K562 (cell line): ENCODE measurements at regions not wholly inside any gene's neighbourhood (a gene's known extent, or its start where the extent isn't known, plus 50 kb on each side); places are given as distances from the start of the nearest gene placed in this dataset.

ENCODE experiments used
- ATAC-seq: fragments of 200-7000 bp; cut with Tn5 transposase; 3 replicates; pipeline ENCODE4 v1.9.1; 2020; ENCODE audit warnings: moderate library complexity
- BruUV-seq: library from RNA; stranded (reverse); fragments of 400-500 nt; replicated peaks from 2 replicates; lab custom pipeline; 2021; lab: Mats Ljungman, UMichigan
- CTCF ChIA-PET: fragments of 300-600 bp; formaldehyde crosslinking; extraction: SDS; loops from one replicate; lab custom pipeline; 2021; ENCODE audit warnings: low intra/inter-chr PET ratio; lab: Yijun Ruan, JAX
- POLR2A ChIA-PET: fragments of 300-600, 350-650 bp; sonication (Branson Sonifier 250); formaldehyde crosslinking; extraction: SDS; loops from one replicate; lab custom pipeline; 2021; ENCODE audit warnings: antibody characterized with exemption, inconsistent platforms; lab: Yijun Ruan, JAX
- DNase-seq, 4 experiments: peaks; one replicate each; pipeline versions ENCODE4 v3.0.0 to v3.0.0-alpha.2; 2011 to 2018; ENCODE audit warnings: low spot score in 3 of 4, mixed read lengths in 3 of 4; ENCODE audit errors: extremely low read depth in 1 of 4
- FAIRE-seq: peaks from 2 replicates; lab custom pipeline; 2011; peaks lifted over from hg19 to GRCh38; lab: Jason Lieb, UNC
- H2AFZ ChIP-seq: 2 replicates; pipeline ENCODE4 v1.6.0; 2011; ENCODE audit warnings: low read depth, low read length, control low read depth, inconsistent platforms
- H3K27ac ChIP-seq: fragments of 200-600 bp; 3 replicates; pipeline ENCODE4 v1.8.0; 2011; ENCODE audit warnings: low read depth, mild to moderate bottlenecking, control low read depth, inconsistent platforms, low read length, moderate library complexity, mixed read lengths; ENCODE audit errors: extremely low read depth
- H3K27me3 ChIP-seq, 2 experiments: fragments of 300-600 bp in 1 of 2; 2 replicates in 1 of 2; 3 replicates in 1 of 2; pipeline versions ENCODE4 v1.6.0 to v1.8.0; 2011; ENCODE audit warnings: inconsistent platforms in 2 of 2, low read length in 2 of 2, mild to moderate bottlenecking in 1 of 2, mixed read lengths in 1 of 2, moderate library complexity in 1 of 2; ENCODE audit not compliant: control insufficient read depth in 2 of 2, insufficient read depth in 2 of 2
- H3K36me3 ChIP-seq: fragments of 300-600 bp; 3 replicates; pipeline ENCODE4 v1.8.0; 2011; ENCODE audit warnings: mild to moderate bottlenecking, low read length, inconsistent platforms; ENCODE audit not compliant: control insufficient read depth, insufficient read depth
- H3K4me1 ChIP-seq, 2 experiments: fragments of 200-600 bp in 1 of 2; replicated peaks in 1 of 2; 2 replicates in 1 of 2; 3 replicates in 1 of 2; pipeline versions ENCODE4 v1.5.1 to v1.8.0; 2011; ENCODE audit warnings: inconsistent platforms in 2 of 2, low read length in 2 of 2, mild to moderate bottlenecking in 1 of 2, mixed read lengths in 1 of 2, moderate library complexity in 1 of 2; ENCODE audit not compliant: control insufficient read depth in 2 of 2, insufficient read depth in 2 of 2
- H3K4me2 ChIP-seq: 2 replicates; pipeline ENCODE4 v1.6.1; 2011; ENCODE audit warnings: low read length, control low read depth, inconsistent platforms, mixed read lengths; ENCODE audit not compliant: insufficient read depth
- H3K4me3 ChIP-seq: fragments of 200-600 bp; sonication (generic), shearing (Covaris generic); 2 replicates; pipeline ENCODE4 v1.5.1; 2016; ENCODE audit warnings: control low read depth, inconsistent platforms
- H3K79me2 ChIP-seq: fragments of 200-600 bp; 3 replicates; pipeline ENCODE4 v1.8.0; 2011; ENCODE audit warnings: low read length, inconsistent platforms; ENCODE audit not compliant: control insufficient read depth, insufficient read depth
- H3K9ac ChIP-seq, 2 experiments: 2 replicates each; pipeline versions ENCODE4 v1.6.0 to v1.6.1; 2011; ENCODE audit warnings: low read depth in 2 of 2, low read length in 2 of 2, control low read depth in 1 of 2, inconsistent platforms in 1 of 2, mild to moderate bottlenecking in 1 of 2, mixed read lengths in 1 of 2; ENCODE audit not compliant: insufficient read depth in 1 of 2
- H3K9me1 ChIP-seq: one replicate; pipeline ENCODE4 v1.6.0; 2011; ENCODE audit warnings: inconsistent platforms, mild to moderate bottlenecking, low read length, moderate library complexity; ENCODE audit not compliant: control insufficient read depth, insufficient read depth
- H3K9me3 ChIP-seq: replicated peaks from 2 replicates; pipeline ENCODE4 v1.5.1; 2011; ENCODE audit warnings: low read depth, low read length, inconsistent platforms; ENCODE audit not compliant: control insufficient read depth, insufficient read depth
- H4K20me1 ChIP-seq: replicated peaks from 2 replicates; pipeline ENCODE4 v1.6.1; 2011; ENCODE audit warnings: low read length, inconsistent platforms, mixed read lengths; ENCODE audit not compliant: control insufficient read depth, insufficient read depth
- BRD9 ChIP-seq: fragments of 450-650 bp; IDR thresholded peaks from 2 replicates; pipeline ENCODE4 v1.6.1; 2018; ENCODE audit warnings: low read depth; ENCODE audit not compliant: partially characterized antibody
- DIDO1 ChIP-seq: fragments of 450-650 bp; IDR thresholded peaks from 2 replicates; pipeline ENCODE4 v1.6.1; 2016; ENCODE audit warnings: low read depth, missing biosample characterization, missing genetic modification characterization
- HEY1 ChIP-seq: fragments of 250-450 bp; sonication (Bioruptor Pico); IDR thresholded peaks from 2 replicates; pipeline ENCODE4 v1.5.0; 2020; ENCODE audit warnings: mild to moderate bottlenecking, moderate library complexity, borderline replicate concordance
- RHOXF2B ChIP-seq: fragments of 250-450 bp; sonication (Bioruptor Pico); conservative IDR thresholded peaks from 2 replicates; pipeline ENCODE4 v1.5.1; 2021
- SP1 ChIP-seq: sonication (generic); formaldehyde crosslinking; IDR thresholded peaks from 2 replicates; pipeline ENCODE4 v1.8.1; 2022; ENCODE audit warnings: mild to moderate bottlenecking, missing genetic modification reagents
- STAG1 ChIP-seq: sonication (generic); formaldehyde crosslinking; IDR thresholded peaks from 2 replicates; pipeline ENCODE4 v1.5.0; 2020; ENCODE audit warnings: missing genetic modification reagents, borderline replicate concordance
- ZNF780A ChIP-seq: fragments of 250-450 bp; sonication (Bioruptor Pico); IDR thresholded peaks from 2 replicates; pipeline ENCODE4 v1.5.0; 2021; ENCODE audit warnings: mild to moderate bottlenecking
- ZNF785 ChIP-seq: fragments of 250-450 bp; sonication (Bioruptor Pico); IDR thresholded peaks from 2 replicates; pipeline ENCODE4 v1.4.0; 2020; ENCODE audit warnings: mild to moderate bottlenecking
- whole genome bisulfite sequencing: fragments of 100-300 bp; shearing (Covaris generic); methylation state at CpG from one replicate; pipeline ENCODE4 v1.1.6; 2016; ENCODE audit warnings: low coverage, mixed read lengths; ENCODE audit not compliant: insufficient coverage; ENCODE audit errors: missing lambda C conversion rate; 5-methylcytosine and 5-hydroxymethylcytosine counted together
- in situ Hi-C: fragments of 300-500 bp; cut with MboI; formaldehyde crosslinking; loops from 4 replicates; pipeline ENCODE4 v1.15.0; 2018; ENCODE audit warnings: inconsistent platforms, mixed read lengths
- intact Hi-C: fragments of 100-400 bp; cut with micrococcal nuclease; formaldehyde crosslinking; loops from 2 replicates; pipeline ENCODE4 v1.14.2; 2022
- TF ChIP-seq, protein P1 (sequence below): sonication (generic); formaldehyde crosslinking; IDR thresholded peaks from 2 replicates; pipeline ENCODE4 v1.8.0; 2023; ENCODE audit warnings: mild to moderate bottlenecking, missing genetic modification reagents
- TF ChIP-seq, protein P2 (sequence below): fragments of 450-650 bp; IDR thresholded peaks from 2 replicates; pipeline ENCODE4 v1.6.1; 2016; ENCODE audit warnings: mild to moderate bottlenecking, moderate library complexity

DNA sequence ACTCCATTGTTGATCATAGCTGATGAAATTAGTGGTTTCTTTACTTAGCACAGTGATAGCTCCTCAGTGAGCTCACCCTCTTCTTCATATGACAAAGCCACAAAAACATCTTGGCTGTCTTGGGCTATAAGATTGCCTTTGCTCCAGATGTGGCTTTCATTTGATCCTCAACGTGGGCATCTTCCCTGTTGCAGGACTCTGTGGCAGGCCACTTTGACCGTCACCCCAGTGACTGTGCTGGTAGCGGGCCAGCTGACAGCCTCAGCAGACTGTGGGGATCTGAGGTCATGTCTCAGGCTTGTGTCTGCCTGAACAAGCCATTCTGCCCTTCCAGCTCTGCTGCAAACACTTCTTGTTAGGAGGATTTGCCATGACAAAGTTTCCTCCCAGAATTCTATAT lies 422.2 kb downstream of the NR2F1-AS1 start:
- Histone ChIP-seq H3K4me3 (no peak overlapping the region), H3K4me1 (no peaks in the 10 kb centered on the region), H4K20me1 (no peaks in the 10 kb centered on the region), H3K9me1 (no peaks in the 10 kb centered on the region), H3K27ac (no peak overlapping the region), H3K79me2 (no peaks in the 10 kb centered on the region), H2AFZ (no peak overlapping the region), H3K9ac (no peak overlapping the region), H3K4me2 (no peak overlapping the region), H3K27me3 (no peaks in the 10 kb centered on the region), H3K36me3 (no peaks in the 10 kb centered on the region), H3K9me3 (no peaks in the 10 kb centered on the region)
- BruUV-seq: no TSS peak
- WGBS: 0% methylated on average over 3 of the region's 3 CpGs
- POLR2A ChIA-PET: no interaction called here
- FAIRE-seq (no peak), ATAC-seq (no peak), DNase-seq (no peak)
- intact Hi-C loops (no loop called here), in situ Hi-C loops (no loop called here)
- TF ChIP-seq ZNF785 (no peak), RHOXF2B (CRISPR knock-in tag) (no peak), STAG1 (CRISPR knock-in tag) (no peak), BRD9 (no peak), HEY1 (CRISPR knock-in tag) (no peak), SP1 (CRISPR knock-in tag) (no peak), ZNF780A (CRISPR knock-in tag) (no peak), DIDO1 (tag) (no peak)
- TF ChIP-seq, protein P1, sequence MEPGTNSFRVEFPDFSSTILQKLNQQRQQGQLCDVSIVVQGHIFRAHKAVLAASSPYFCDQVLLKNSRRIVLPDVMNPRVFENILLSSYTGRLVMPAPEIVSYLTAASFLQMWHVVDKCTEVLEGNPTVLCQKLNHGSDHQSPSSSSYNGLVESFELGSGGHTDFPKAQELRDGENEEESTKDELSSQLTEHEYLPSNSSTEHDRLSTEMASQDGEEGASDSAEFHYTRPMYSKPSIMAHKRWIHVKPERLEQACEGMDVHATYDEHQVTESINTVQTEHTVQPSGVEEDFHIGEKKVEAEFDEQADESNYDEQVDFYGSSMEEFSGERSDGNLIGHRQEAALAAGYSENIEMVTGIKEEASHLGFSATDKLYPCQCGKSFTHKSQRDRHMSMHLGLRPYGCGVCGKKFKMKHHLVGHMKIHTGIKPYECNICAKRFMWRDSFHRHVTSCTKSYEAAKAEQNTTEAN (CRISPR knock-in tag): no peak
- TF ChIP-seq, protein P2, sequence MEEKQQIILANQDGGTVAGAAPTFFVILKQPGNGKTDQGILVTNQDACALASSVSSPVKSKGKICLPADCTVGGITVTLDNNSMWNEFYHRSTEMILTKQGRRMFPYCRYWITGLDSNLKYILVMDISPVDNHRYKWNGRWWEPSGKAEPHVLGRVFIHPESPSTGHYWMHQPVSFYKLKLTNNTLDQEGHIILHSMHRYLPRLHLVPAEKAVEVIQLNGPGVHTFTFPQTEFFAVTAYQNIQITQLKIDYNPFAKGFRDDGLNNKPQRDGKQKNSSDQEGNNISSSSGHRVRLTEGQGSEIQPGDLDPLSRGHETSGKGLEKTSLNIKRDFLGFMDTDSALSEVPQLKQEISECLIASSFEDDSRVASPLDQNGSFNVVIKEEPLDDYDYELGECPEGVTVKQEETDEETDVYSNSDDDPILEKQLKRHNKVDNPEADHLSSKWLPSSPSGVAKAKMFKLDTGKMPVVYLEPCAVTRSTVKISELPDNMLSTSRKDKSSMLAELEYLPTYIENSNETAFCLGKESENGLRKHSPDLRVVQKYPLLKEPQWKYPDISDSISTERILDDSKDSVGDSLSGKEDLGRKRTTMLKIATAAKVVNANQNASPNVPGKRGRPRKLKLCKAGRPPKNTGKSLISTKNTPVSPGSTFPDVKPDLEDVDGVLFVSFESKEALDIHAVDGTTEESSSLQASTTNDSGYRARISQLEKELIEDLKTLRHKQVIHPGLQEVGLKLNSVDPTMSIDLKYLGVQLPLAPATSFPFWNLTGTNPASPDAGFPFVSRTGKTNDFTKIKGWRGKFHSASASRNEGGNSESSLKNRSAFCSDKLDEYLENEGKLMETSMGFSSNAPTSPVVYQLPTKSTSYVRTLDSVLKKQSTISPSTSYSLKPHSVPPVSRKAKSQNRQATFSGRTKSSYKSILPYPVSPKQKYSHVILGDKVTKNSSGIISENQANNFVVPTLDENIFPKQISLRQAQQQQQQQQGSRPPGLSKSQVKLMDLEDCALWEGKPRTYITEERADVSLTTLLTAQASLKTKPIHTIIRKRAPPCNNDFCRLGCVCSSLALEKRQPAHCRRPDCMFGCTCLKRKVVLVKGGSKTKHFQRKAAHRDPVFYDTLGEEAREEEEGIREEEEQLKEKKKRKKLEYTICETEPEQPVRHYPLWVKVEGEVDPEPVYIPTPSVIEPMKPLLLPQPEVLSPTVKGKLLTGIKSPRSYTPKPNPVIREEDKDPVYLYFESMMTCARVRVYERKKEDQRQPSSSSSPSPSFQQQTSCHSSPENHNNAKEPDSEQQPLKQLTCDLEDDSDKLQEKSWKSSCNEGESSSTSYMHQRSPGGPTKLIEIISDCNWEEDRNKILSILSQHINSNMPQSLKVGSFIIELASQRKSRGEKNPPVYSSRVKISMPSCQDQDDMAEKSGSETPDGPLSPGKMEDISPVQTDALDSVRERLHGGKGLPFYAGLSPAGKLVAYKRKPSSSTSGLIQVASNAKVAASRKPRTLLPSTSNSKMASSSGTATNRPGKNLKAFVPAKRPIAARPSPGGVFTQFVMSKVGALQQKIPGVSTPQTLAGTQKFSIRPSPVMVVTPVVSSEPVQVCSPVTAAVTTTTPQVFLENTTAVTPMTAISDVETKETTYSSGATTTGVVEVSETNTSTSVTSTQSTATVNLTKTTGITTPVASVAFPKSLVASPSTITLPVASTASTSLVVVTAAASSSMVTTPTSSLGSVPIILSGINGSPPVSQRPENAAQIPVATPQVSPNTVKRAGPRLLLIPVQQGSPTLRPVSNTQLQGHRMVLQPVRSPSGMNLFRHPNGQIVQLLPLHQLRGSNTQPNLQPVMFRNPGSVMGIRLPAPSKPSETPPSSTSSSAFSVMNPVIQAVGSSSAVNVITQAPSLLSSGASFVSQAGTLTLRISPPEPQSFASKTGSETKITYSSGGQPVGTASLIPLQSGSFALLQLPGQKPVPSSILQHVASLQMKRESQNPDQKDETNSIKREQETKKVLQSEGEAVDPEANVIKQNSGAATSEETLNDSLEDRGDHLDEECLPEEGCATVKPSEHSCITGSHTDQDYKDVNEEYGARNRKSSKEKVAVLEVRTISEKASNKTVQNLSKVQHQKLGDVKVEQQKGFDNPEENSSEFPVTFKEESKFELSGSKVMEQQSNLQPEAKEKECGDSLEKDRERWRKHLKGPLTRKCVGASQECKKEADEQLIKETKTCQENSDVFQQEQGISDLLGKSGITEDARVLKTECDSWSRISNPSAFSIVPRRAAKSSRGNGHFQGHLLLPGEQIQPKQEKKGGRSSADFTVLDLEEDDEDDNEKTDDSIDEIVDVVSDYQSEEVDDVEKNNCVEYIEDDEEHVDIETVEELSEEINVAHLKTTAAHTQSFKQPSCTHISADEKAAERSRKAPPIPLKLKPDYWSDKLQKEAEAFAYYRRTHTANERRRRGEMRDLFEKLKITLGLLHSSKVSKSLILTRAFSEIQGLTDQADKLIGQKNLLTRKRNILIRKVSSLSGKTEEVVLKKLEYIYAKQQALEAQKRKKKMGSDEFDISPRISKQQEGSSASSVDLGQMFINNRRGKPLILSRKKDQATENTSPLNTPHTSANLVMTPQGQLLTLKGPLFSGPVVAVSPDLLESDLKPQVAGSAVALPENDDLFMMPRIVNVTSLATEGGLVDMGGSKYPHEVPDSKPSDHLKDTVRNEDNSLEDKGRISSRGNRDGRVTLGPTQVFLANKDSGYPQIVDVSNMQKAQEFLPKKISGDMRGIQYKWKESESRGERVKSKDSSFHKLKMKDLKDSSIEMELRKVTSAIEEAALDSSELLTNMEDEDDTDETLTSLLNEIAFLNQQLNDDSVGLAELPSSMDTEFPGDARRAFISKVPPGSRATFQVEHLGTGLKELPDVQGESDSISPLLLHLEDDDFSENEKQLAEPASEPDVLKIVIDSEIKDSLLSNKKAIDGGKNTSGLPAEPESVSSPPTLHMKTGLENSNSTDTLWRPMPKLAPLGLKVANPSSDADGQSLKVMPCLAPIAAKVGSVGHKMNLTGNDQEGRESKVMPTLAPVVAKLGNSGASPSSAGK: no peak
- CTCF ChIA-PET: interaction anchor here (0.7 kb wide), 1 partner anchor 45 kb away, joined by 7 read pairs; no protein-coding TSS in a partner anchor
